ENCODE measurements at regions not wholly inside any gene's neighbourhood (a gene's known extent, or its start where the extent isn't known, plus 50 kb on each side); places are given as distances from the start of the nearest gene placed in this dataset.

DNA sequence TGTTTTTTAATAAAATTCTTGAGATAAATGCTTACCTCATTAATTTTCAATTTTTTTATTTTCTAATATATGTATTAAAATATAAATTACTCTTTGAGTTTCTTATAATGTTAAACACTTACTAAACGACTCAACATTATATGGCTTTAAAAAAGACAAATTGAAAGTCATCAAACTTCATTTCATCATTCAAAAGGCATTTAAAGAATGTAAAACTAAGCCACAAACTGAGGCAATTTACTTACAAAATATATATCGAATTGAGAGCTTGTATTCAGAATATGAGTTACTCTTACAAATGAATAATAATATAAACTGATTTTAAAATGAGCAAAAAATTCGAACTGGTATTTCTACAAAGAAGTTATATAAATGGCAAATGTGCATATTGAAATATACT is 1262.2 kb upstream of the PIK3C3 start:
- Histone ChIP-seq H3K27me3 (ENCODE audit: insufficient read depth) (no peaks in the 10 kb centered on the region), H4K20me1 (replicated peaks; ENCODE audit: insufficient read depth) (no peaks in the 10 kb centered on the region), H3K4me2 (no peak overlapping the region), H3K9me2 (ENCODE audit: insufficient read depth) (no peaks in the 10 kb centered on the region), H3K27ac (ENCODE audit: low read depth) (no peak overlapping the region), H3K79me2 (replicated peaks; ENCODE audit: insufficient read depth) (no peaks in the 10 kb centered on the region), H3K4me1 (ENCODE audit: insufficient read depth) (no peaks in the 10 kb centered on the region), H3F3A (replicated peaks; ENCODE audit: low read depth) (no peaks in the 10 kb centered on the region), H2AFZ (no peak overlapping the region), H3K36me3 (ENCODE audit: insufficient read depth) (no peaks in the 10 kb centered on the region), H3K4me3 (no peak overlapping the region)
- Mint-ChIP-seq H3K9me3 (peaks cover 9% of the 10 kb centered on the region), H3K27ac (no peak overlapping the region), H3K4me1 (no peaks in the 10 kb centered on the region), H3K4me3 (no peak overlapping the region), H3K27me3 (ENCODE audit: insufficient read depth, low read depth, poor library complexity) (no peaks in the 10 kb centered on the region), H3K36me3 (ENCODE audit: low read depth) (peaks cover 7% of the 10 kb centered on the region)
- DNase-seq (ENCODE audit: low spot score) (no peak), ATAC-seq (no peak)
- TF ChIP-seq EZH2phosphoT487 (IDR thresholded peaks at IDR 0.05; ENCODE audit: unreplicated experiment), result no peak
- TF ChIP-seq, protein P1, sequence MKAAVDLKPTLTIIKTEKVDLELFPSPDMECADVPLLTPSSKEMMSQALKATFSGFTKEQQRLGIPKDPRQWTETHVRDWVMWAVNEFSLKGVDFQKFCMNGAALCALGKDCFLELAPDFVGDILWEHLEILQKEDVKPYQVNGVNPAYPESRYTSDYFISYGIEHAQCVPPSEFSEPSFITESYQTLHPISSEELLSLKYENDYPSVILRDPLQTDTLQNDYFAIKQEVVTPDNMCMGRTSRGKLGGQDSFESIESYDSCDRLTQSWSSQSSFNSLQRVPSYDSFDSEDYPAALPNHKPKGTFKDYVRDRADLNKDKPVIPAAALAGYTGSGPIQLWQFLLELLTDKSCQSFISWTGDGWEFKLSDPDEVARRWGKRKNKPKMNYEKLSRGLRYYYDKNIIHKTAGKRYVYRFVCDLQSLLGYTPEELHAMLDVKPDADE (IDR thresholded peaks at IDR 0.05), result no peak
- TF ChIP-seq EZH2 (IDR thresholded peaks at IDR 0.05; ENCODE audit: low read depth, unreplicated experiment), result no peak
- TF ChIP-seq, protein P2, sequence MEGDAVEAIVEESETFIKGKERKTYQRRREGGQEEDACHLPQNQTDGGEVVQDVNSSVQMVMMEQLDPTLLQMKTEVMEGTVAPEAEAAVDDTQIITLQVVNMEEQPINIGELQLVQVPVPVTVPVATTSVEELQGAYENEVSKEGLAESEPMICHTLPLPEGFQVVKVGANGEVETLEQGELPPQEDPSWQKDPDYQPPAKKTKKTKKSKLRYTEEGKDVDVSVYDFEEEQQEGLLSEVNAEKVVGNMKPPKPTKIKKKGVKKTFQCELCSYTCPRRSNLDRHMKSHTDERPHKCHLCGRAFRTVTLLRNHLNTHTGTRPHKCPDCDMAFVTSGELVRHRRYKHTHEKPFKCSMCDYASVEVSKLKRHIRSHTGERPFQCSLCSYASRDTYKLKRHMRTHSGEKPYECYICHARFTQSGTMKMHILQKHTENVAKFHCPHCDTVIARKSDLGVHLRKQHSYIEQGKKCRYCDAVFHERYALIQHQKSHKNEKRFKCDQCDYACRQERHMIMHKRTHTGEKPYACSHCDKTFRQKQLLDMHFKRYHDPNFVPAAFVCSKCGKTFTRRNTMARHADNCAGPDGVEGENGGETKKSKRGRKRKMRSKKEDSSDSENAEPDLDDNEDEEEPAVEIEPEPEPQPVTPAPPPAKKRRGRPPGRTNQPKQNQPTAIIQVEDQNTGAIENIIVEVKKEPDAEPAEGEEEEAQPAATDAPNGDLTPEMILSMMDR (conservative IDR thresholded peaks at IDR 0.05; ENCODE audit: low read depth in 2 of 2), result no peak
- no peak for TF ChIP-seq CREB1 (CRISPR knock-in tag; IDR thresholded peaks at IDR 0.05; ENCODE audit: low read depth)
- no peak for TF ChIP-seq STAT1 (IDR thresholded peaks at IDR 0.05; ENCODE audit: unreplicated experiment)
- no peak for TF ChIP-seq JUNB (IDR thresholded peaks at IDR 0.05; ENCODE audit: unreplicated experiment)
- TF ChIP-seq NANOG (IDR thresholded peaks at IDR 0.05; ENCODE audit: borderline replicate concordance), result no peak
- TF ChIP-seq POLR2AphosphoS5 (IDR thresholded peaks at IDR 0.05; ENCODE audit: low read depth), result no peak
- no peak for TF ChIP-seq ZNF331 (CRISPR knock-in tag; IDR thresholded peaks at IDR 0.05; ENCODE audit: low read depth)

DNA sequence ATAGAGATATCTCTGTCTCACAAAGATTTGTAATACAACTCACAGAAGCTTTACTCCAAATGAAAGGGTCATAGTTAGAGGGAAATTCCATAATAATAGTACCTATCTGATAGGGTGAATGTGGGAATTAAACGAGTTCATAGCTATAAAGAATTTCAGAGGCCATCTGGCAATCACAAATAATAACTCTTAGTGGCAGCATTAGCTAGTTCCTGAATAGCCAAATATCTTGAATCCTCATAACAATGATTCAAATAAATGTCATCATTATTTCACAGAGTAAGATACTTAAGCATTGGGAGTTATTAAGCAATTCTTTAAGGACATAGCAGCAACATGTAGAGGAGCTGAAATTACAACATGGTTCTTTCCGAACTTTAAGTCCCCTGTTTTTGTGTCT is 1265.0 kb upstream of the PIK3C3 start:
- Mint-ChIP-seq H3K4me3 (no peak overlapping the region), H3K36me3 (ENCODE audit: low read depth) (no peaks in the 10 kb centered on the region), H3K4me1 (no peaks in the 10 kb centered on the region), H3K9me3 (no peaks in the 10 kb centered on the region), H3K27me3 (ENCODE audit: insufficient read depth, low read depth, poor library complexity) (no peaks in the 10 kb centered on the region), H3K27ac (no peak overlapping the region)
- no peaks in the 10 kb centered on the region for H3K27me3 ChIP-seq (ENCODE audit: insufficient read depth)
- no peaks in the 10 kb centered on the region for H3K79me2 ChIP-seq (replicated peaks; ENCODE audit: insufficient read depth)
- H3K27ac ChIP-seq (ENCODE audit: low read depth), result no peak overlapping the region
- H3K4me3 ChIP-seq, result no peak overlapping the region
- no peaks in the 10 kb centered on the region for H3K9me2 ChIP-seq (ENCODE audit: insufficient read depth)
- no peaks in the 10 kb centered on the region for H3F3A ChIP-seq (replicated peaks; ENCODE audit: low read depth)
- ATAC-seq (no peak), DNase-seq (ENCODE audit: low spot score) (no peak)
- H3K4me2 ChIP-seq, result no peak overlapping the region
- H3K36me3 ChIP-seq (ENCODE audit: insufficient read depth), result no peaks in the 10 kb centered on the region
- no peaks in the 10 kb centered on the region for H3K4me1 ChIP-seq (ENCODE audit: insufficient read depth)
- TF ChIP-seq EZH2phosphoT487 (IDR thresholded peaks at IDR 0.05; ENCODE audit: unreplicated experiment) (no peak), EZH2 (IDR thresholded peaks at IDR 0.05; ENCODE audit: low read depth, unreplicated experiment) (no peak)
- TF ChIP-seq, protein P2 (conservative IDR thresholded peaks at IDR 0.05; ENCODE audit: low read depth in 2 of 2), result no peak
- no peaks in the 10 kb centered on the region for H4K20me1 ChIP-seq (replicated peaks; ENCODE audit: insufficient read depth)
- no peak overlapping the region for H2AFZ ChIP-seq

Measured in GM23338 (cell line).